Ovary (tissue), 3 donors: ENCODE measurements at regions not wholly inside any gene's neighbourhood (a gene's known extent, or its start where the extent isn't known, plus 50 kb on each side); places are given as distances from the start of the nearest gene placed in this dataset.

Experiments used
- EP300 ChIP-seq: sonication (generic); formaldehyde crosslinking; IDR thresholded peaks from one replicate; pipeline ENCODE4 v1.6.1; 2017; ENCODE audit warnings: antibody characterized with exemption
- POLR2A ChIP-seq: fragments of 450-650 bp; IDR thresholded peaks from one replicate; pipeline ENCODE4 v1.6.1; 2017; ENCODE audit warnings: antibody characterized with exemption, mild to moderate bottlenecking, moderate library complexity
- TF ChIP-seq, protein P1 (sequence below), 3 donors: fragments of 450-650 bp in 2 of 3; fragments of 200-600 bp in 1 of 3; IDR thresholded peaks; one replicate each; pipeline versions ENCODE4 v1.5.1 to v1.8.0; 2016 to 2022; ENCODE audit warnings: antibody characterized with exemption in 3 of 3, mild to moderate bottlenecking in 1 of 3
- donor health status: DM: no; HTN: no; CAD: no.

- TF ChIP-seq, protein P1, sequence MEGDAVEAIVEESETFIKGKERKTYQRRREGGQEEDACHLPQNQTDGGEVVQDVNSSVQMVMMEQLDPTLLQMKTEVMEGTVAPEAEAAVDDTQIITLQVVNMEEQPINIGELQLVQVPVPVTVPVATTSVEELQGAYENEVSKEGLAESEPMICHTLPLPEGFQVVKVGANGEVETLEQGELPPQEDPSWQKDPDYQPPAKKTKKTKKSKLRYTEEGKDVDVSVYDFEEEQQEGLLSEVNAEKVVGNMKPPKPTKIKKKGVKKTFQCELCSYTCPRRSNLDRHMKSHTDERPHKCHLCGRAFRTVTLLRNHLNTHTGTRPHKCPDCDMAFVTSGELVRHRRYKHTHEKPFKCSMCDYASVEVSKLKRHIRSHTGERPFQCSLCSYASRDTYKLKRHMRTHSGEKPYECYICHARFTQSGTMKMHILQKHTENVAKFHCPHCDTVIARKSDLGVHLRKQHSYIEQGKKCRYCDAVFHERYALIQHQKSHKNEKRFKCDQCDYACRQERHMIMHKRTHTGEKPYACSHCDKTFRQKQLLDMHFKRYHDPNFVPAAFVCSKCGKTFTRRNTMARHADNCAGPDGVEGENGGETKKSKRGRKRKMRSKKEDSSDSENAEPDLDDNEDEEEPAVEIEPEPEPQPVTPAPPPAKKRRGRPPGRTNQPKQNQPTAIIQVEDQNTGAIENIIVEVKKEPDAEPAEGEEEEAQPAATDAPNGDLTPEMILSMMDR (IDR thresholded peaks at IDR 0.05): no peak
- TF ChIP-seq POLR2A (no peak), EP300 (no peak)
These were observed 1009.6 kb upstream of the DDX18 start for GRCh38 chr2:116804901-116805300.
